ENCODE measurements at regions not wholly inside any gene's neighbourhood (a gene's known extent, or its start where the extent isn't known, plus 50 kb on each side); places are given as distances from the start of the nearest gene placed in this dataset.

DNA sequence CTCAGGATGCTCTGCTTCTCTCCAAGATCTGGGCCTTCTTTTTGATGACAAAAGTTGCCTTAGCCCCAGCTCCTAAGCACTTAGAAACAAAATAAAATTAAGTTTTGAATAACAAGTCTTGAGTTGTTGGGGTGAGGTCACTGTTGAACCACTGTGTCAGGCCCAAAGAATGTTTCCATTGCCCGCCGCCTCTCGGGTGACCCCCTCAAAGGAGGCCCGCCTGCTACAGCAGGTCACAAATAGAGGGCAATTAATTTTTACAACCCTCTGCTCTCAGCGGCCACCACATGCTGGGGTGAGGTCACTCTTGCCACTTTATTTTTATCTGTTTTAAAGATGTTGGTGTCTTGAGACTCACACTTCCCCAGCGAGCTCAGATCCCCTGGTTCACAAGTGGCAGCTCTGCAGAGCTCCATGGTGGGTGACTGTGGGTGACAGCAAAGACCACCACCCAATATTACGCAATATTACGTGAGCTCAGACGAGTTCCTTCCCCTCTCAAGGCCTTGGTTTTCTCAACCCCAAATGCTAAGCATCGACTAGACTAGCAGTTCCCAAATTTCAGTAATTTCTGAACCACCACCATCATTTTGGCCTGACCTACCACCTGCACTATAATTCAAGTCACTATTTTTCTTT lies 247.7 kb upstream of the PMEPA1 start:
- Histone ChIP-seq H3K4me1 (ENCODE audit: control insufficient read depth, insufficient read depth, low read length, poor library complexity, severe bottlenecking) (no peaks in the 10 kb centered on the region), H3K36me3 (ENCODE audit: control insufficient read depth, insufficient read depth, low read length) (no peaks in the 10 kb centered on the region), H3K4me3 (ENCODE audit: extremely low read depth, insufficient read depth, low read length, poor library complexity, severe bottlenecking) (no peak overlapping the region), H3K27ac (ENCODE audit: low read depth, low read length, severe bottlenecking) (no peak overlapping the region), H3K9me3 (ENCODE audit: control insufficient read depth, low read length) (peaks cover 8% of the 10 kb centered on the region)
- WGBS, 2 experiments (ENCODE audit: insufficient coverage in 2 of 2), result 87 to 91% methylated on average over 5 to 9 of the region's 10 CpGs

DNA sequence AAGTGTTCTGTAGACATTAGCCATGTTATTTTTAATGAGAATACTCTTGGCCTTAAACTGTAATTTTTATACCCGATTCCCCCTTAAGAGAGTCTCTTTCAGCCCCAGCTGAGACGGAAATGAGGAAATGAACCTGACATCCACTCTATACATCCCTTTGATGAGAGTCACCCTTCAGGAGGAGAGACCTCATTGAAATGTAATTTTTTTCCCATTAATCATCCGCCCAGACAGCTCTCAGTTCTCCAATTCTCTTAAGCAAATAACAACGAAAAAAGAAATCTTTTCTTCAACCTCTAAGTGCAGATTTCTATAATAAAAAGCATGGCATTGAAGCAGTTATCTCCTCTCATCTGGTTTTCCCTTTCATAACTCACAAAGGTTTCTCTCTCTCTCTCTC lies 243.8 kb upstream of the PMEPA1 start:
- 68 to 93% methylated on average over 3 of the region's 4 CpGs for WGBS, 2 experiments (ENCODE audit: insufficient coverage in 2 of 2)
- Histone ChIP-seq H3K4me1 (ENCODE audit: control insufficient read depth, insufficient read depth, low read length, poor library complexity, severe bottlenecking) (no peaks in the 10 kb centered on the region), H3K4me3 (ENCODE audit: extremely low read depth, insufficient read depth, low read length, poor library complexity, severe bottlenecking) (no peak overlapping the region), H3K36me3 (ENCODE audit: control insufficient read depth, insufficient read depth, low read length) (no peaks in the 10 kb centered on the region), H3K9me3 (ENCODE audit: control insufficient read depth, low read length) (peaks cover 11% of the 10 kb centered on the region), H3K27ac (ENCODE audit: low read depth, low read length, severe bottlenecking) (no peak overlapping the region)

DNA sequence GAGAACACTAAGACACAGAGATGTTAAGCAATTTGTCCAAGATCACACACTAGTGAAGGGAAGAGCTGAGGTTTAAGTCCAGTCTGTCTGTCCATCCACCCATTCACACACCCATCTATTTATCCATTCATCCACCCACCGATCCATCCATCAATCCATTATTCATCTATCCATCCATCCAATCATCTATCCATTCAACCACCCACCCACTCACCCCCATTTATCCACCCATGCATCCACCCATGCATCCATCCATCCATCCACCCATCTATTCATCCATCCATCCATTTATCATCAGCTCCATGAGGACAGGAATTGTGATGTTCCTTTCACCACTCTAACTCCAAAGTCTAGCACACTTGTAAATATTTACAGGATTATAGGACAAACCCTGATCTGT lies 242.3 kb upstream of the PMEPA1 start:
- H3K9me3 ChIP-seq (ENCODE audit: control insufficient read depth, low read length), result peaks cover 11% of the 10 kb centered on the region
- WGBS, 2 experiments (ENCODE audit: insufficient coverage in 2 of 2), result 93 to 100% methylated on average over 1 of the region's 1 CpG
- no peak overlapping the region for H3K4me3 ChIP-seq (ENCODE audit: extremely low read depth, insufficient read depth, low read length, poor library complexity, severe bottlenecking)
- H3K36me3 ChIP-seq (ENCODE audit: control insufficient read depth, insufficient read depth, low read length), result no peaks in the 10 kb centered on the region
- no peak overlapping the region for H3K27ac ChIP-seq (ENCODE audit: low read depth, low read length, severe bottlenecking)
- H3K4me1 ChIP-seq (ENCODE audit: control insufficient read depth, insufficient read depth, low read length, poor library complexity, severe bottlenecking), result no peaks in the 10 kb centered on the region

DNA sequence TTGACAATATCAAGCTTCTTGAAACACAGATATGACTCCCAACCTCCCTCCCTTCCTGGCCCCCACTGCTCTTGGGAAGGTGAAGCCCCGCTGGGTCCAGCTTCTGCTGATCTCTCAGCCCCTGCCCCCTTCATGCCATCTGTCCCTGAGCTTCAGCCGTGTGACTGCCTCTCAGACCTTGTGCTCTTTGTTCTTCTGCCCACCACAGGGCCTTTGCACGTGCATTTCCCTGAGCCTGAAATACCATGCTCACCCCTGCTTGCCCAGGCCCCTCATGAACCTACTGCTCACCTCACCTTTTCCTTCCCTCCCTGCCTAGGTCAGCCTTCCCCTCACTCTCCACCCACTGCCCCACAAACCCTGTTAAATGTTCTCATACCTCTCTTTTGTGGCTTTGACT lies 241.7 kb upstream of the PMEPA1 start:
- H3K36me3 ChIP-seq (ENCODE audit: control insufficient read depth, insufficient read depth, low read length), result no peaks in the 10 kb centered on the region
- H3K9me3 ChIP-seq (ENCODE audit: control insufficient read depth, low read length), result peaks cover 11% of the 10 kb centered on the region
- WGBS, 2 experiments (ENCODE audit: insufficient coverage in 2 of 2), result 92 to 95% methylated on average over 3 of the region's 3 CpGs
- H3K27ac ChIP-seq (ENCODE audit: low read depth, low read length, severe bottlenecking), result no peak overlapping the region
- no peak overlapping the region for H3K4me3 ChIP-seq (ENCODE audit: extremely low read depth, insufficient read depth, low read length, poor library complexity, severe bottlenecking)
- no peaks in the 10 kb centered on the region for H3K4me1 ChIP-seq (ENCODE audit: control insufficient read depth, insufficient read depth, low read length, poor library complexity, severe bottlenecking)

DNA sequence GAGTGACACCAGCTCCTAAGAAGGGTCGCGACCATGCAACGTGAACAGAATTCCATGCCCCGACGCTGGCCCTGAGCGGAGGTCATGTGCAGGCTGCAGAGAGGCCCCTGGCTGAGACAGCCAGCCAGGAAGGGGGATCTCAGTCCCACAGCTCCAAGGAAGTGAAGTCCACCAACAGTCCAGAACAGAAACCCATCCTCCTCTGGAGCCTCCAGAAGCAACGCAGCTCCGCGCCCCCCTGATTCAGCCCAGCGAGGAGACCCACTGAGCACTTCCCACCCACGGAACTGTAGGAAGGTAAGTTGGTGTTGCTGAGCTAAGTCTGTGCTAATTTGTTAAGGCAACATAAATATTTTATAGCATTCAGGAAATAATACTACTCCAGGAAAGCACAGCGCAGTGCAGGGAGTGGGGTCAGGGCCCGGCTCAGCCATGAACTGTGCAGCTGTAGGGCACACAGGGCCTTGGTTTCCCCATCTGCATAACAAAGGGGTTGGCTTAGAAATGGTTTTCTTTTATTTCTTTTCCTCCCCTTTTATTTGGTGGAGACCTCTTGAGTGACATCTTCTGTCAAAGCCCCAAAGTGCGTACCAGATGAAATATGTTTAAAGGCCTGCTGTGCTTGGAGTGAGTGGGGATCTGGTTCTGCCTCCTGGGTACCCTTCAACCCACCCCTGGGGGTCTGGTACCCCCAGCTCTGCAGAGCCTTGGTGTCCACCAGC lies 241.1 kb upstream of the PMEPA1 start:
- Histone ChIP-seq H3K4me1 (ENCODE audit: control insufficient read depth, insufficient read depth, low read length, poor library complexity, severe bottlenecking) (no peaks in the 10 kb centered on the region), H3K9me3 (ENCODE audit: control insufficient read depth, low read length) (peaks cover 11% of the 10 kb centered on the region), H3K36me3 (ENCODE audit: control insufficient read depth, insufficient read depth, low read length) (no peaks in the 10 kb centered on the region), H3K4me3 (ENCODE audit: extremely low read depth, insufficient read depth, low read length, poor library complexity, severe bottlenecking) (no peak overlapping the region), H3K27ac (ENCODE audit: low read depth, low read length, severe bottlenecking) (no peak overlapping the region)
- WGBS, 2 experiments (ENCODE audit: insufficient coverage in 2 of 2), result 91 to 93% methylated on average over 6 to 7 of the region's 14 CpGs

DNA sequence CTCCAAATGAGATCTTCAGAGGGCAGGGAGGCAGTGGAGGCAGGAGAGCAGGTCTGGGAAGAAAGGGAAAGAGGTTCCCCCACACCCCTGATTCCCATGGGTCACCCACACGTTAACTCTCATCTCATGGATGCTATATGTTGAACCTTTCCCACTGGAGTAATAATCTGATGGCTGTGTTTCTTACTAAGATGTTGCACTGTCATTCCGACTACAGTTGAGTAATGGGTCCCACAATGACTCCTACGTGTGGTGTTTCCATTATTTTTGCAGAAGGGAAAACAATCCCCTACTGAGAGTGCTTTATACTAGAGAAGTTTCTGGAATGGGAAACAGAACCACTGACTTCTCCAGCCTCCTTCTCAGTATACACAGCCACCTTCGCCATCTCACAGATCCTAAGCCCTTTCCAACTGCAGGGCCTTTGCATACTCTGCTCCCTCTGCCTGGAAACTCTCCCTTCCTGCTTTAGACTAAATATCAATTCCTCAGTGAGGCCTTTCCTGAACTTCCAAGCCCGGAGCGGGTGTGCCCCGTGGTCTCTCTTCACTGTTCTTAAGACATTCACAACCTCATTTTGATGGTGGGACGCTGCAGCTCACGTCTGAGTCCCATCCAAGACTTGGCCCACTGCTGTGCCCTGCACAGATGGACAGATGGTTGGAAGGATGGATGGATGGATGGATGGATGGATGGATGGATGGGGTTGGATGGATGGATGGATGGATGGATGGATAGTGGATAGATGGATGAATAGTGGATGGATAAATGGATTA lies 238.6 kb upstream of the PMEPA1 start:
- peaks cover 4% of the 10 kb centered on the region for H3K9me3 ChIP-seq (ENCODE audit: control insufficient read depth, low read length)
- 89 to 99% methylated on average over 4 to 7 of the region's 9 CpGs for WGBS, 2 experiments (ENCODE audit: insufficient coverage in 2 of 2)
- H3K36me3 ChIP-seq (ENCODE audit: control insufficient read depth, insufficient read depth, low read length), result no peaks in the 10 kb centered on the region
- H3K4me3 ChIP-seq (ENCODE audit: extremely low read depth, insufficient read depth, low read length, poor library complexity, severe bottlenecking), result no peak overlapping the region
- H3K4me1 ChIP-seq (ENCODE audit: control insufficient read depth, insufficient read depth, low read length, poor library complexity, severe bottlenecking), result no peaks in the 10 kb centered on the region
- no peak overlapping the region for H3K27ac ChIP-seq (ENCODE audit: low read depth, low read length, severe bottlenecking)

DNA sequence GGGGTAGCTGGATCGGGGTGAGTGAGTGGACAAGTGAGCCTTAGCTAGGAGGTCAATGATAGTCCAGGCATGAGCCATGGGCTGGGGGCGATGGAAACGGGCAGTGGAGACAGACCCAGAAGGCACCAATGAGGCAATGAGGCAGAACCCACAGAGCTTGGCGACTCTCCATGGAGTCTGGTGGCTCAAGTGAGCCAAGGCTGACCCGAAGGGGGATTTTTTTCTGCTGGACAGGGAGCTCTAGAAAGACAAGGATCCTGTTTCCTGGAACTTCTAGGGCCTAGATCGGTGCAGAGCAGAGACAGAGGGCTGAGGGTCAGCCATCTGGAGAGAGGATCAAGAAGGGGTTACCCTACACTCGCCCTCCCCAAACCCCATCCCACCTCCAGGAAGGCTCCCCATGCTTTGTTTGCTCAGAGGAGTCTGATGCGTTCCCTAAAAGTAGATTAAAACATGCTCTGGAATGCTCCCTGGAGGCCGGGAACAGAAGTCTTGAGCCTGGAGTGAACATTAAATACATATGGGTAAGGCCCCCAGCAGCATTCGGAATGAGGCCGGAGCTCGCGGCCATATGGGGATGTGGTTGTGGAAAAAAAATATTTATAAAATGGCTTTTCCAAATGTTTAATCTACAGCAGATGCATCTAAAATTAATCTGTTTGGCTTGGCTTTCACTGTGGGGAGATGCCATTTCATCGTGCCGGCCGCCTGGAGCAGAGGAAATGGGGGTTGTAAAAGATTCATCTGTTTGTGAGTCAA lies 237.8 kb upstream of the PMEPA1 start:
- no peak overlapping the region for H3K4me3 ChIP-seq (ENCODE audit: extremely low read depth, insufficient read depth, low read length, poor library complexity, severe bottlenecking)
- WGBS, 2 experiments (ENCODE audit: insufficient coverage in 2 of 2), result 88 to 96% methylated on average over 10 to 11 of the region's 16 CpGs
- H3K9me3 ChIP-seq (ENCODE audit: control insufficient read depth, low read length), result peaks cover 4% of the 10 kb centered on the region
- no peaks in the 10 kb centered on the region for H3K36me3 ChIP-seq (ENCODE audit: control insufficient read depth, insufficient read depth, low read length)
- H3K4me1 ChIP-seq (ENCODE audit: control insufficient read depth, insufficient read depth, low read length, poor library complexity, severe bottlenecking), result no peaks in the 10 kb centered on the region
- H3K27ac ChIP-seq (ENCODE audit: low read depth, low read length, severe bottlenecking), result no peak overlapping the region

DNA sequence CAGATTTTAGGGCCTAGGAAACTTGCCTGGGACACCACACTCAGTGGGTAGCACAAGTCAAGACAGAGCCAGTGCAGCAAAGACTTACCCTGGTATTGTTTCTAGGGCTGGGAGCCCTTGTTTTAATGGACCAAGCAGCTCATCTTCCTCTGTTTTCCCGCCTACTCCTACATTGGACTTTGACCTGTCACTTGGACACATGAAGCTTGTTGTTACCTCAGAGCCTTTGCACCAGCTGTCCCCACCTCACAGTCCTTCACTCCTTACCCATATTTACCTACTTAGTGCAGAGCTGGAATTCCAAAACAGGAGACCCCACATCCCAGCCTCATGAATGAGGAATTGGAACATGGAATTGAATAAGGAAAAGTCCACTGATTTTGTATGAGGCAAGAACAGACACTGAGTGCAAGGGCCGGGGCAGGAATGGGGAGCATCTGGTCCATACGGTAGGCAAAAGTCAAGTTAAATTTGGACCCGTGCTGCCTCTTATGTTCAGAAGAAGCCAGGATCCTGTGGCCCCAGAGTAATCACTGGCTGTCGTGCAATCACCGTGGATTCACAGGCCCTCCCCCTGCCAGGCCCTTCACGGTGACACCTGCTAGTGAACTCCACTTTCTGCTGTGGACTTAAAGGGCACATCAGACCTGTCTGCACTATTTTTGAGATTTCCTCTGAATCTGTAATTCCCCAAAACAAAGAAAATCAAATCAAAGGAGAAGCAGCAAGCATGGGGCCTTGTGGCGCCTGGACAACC lies 236.9 kb upstream of the PMEPA1 start:
- Histone ChIP-seq H3K9me3 (ENCODE audit: control insufficient read depth, low read length) (peaks cover 4% of the 10 kb centered on the region), H3K4me3 (ENCODE audit: extremely low read depth, insufficient read depth, low read length, poor library complexity, severe bottlenecking) (no peak overlapping the region), H3K36me3 (ENCODE audit: control insufficient read depth, insufficient read depth, low read length) (no peaks in the 10 kb centered on the region), H3K4me1 (ENCODE audit: control insufficient read depth, insufficient read depth, low read length, poor library complexity, severe bottlenecking) (peaks cover 3% of the 10 kb centered on the region), H3K27ac (ENCODE audit: low read depth, low read length, severe bottlenecking) (no peak overlapping the region)
- WGBS, 2 experiments (ENCODE audit: insufficient coverage in 2 of 2), result 91 to 95% methylated on average over 8 of the region's 8 CpGs

DNA sequence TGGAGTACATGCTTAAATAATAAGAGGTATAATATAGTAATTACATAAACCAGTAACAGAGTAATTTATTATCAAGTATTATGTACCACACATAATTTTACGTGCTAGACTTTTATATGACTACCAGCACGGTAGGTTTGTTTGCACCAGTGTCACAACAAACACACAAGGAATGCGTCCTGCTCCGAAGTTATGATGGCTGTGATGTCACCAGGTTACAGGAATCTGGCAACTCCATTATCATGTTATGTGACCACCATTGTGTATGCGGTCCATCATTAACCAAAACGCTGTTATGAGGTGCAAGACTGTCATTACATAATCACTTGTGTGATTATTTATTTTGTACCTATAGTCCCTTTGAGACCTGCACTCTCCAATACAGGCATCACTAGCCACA lies 235.2 kb upstream of the PMEPA1 start:
- no peaks in the 10 kb centered on the region for H3K36me3 ChIP-seq (ENCODE audit: control insufficient read depth, insufficient read depth, low read length)
- whole genome bisulfite sequencing, 2 experiments (ENCODE audit: insufficient coverage in 2 of 2), result 98 to 100% methylated on average over 3 to 5 of the region's 6 CpGs
- no peak overlapping the region for H3K4me3 ChIP-seq (ENCODE audit: extremely low read depth, insufficient read depth, low read length, poor library complexity, severe bottlenecking)
- H3K9me3 ChIP-seq (ENCODE audit: control insufficient read depth, low read length), result peaks cover 4% of the 10 kb centered on the region
- peaks cover 4% of the 10 kb centered on the region for H3K4me1 ChIP-seq (ENCODE audit: control insufficient read depth, insufficient read depth, low read length, poor library complexity, severe bottlenecking)
- H3K27ac ChIP-seq (ENCODE audit: low read depth, low read length, severe bottlenecking), result no peak overlapping the region

DNA sequence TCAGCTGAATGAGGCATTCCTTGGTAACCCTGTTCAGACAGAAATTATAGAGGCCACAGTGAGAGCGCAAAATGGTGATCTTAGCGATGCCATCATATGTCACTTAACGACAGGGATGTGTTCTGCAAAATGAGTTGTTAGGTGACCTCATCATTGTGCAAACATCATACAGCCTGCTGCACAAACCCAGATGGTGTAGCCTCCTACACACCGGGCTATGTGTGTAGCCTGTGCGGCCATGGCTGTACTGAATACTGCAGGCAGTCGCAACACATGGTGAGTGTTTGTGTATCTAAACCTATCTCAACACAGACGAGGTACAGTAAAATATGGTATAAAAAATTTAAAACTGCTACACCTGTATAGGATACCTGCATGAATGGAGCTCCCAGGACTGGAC lies 234.1 kb upstream of the PMEPA1 start:
- 93 to 100% methylated on average over 3 of the region's 7 CpGs for WGBS, 2 experiments (ENCODE audit: insufficient coverage in 2 of 2)
- H3K4me3 ChIP-seq (ENCODE audit: extremely low read depth, insufficient read depth, low read length, poor library complexity, severe bottlenecking), result no peak overlapping the region
- H3K36me3 ChIP-seq (ENCODE audit: control insufficient read depth, insufficient read depth, low read length), result no peaks in the 10 kb centered on the region
- no peak overlapping the region for H3K27ac ChIP-seq (ENCODE audit: low read depth, low read length, severe bottlenecking)
- no peaks in the 10 kb centered on the region for H3K9me3 ChIP-seq (ENCODE audit: control insufficient read depth, low read length)
- peaks cover 4% of the 10 kb centered on the region for H3K4me1 ChIP-seq (ENCODE audit: control insufficient read depth, insufficient read depth, low read length, poor library complexity, severe bottlenecking)
